ENCODE measurements at regions not wholly inside any gene's neighbourhood (a gene's known extent, or its start where the extent isn't known, plus 50 kb on each side); places are given as distances from the start of the nearest gene placed in this dataset.
"Not testable (repeated sequence)": the region's sequence is repeated elsewhere in the genome, so short reads cannot be mapped to it uniquely, and the experiment has no call there.

DNA sequence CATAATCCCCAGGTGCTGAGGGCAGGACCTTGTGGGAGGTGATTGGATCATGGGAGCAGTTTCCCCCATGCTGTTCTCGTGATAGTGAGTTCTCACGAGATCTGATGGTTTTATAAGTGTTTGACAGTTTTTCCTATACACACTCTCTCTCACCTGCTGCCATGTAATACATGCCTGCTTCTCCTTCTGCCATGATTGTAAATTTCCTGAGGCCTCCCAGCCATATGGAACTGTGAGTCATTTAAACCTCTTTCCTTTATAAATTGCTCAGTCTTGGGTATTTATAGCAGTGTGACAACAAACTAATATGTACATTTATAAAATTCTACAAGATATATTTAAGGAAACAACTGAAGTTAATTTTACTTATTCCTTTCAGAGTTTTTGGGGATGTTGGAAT is 170.8 kb upstream of the BET1 start:
- DNase-seq (ENCODE audit: low read depth), result no peak

DNA sequence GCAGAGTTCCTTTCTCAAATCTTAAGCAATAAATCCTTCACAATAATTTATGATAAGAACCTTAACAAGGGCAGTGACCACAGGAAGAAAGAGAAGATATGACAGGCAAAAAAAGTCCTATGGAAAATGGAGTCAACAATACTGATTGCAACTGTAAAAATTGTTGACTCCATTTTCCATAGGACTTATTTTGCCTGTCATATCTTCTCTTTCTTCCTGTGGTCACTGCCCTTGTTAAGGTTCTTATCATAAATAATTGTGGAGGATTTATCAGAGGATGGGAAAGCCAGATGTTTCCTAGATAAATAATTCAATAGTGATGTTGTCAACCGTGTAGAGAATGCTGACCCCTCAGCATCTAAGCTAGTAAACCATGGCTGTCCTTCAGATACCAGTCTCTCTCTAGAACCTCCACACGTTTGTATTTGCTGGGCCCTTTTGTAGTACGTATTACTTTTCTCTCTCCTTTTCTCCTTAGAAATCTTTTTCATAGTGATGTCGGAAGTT is 172.6 kb upstream of the BET1 start:
- DNase-seq (ENCODE audit: low read depth), result no peak

DNA sequence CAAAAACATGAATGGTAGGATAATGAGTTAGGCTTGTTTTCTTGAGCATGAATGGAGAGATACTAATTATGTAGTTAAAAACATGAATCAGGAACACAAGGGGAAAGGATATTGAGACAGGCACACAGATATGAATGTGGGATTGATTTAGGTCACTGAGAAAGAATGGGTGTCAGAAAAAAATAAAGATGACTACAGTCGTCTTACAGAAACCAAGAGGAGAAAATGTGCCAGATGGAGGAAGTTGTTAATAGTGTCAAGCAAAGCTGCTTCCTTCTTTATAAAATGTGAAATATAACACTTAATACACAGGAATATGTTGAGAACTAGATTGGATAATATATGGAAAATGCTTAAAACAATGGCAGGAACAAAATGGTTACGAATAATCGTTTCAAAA is 173.3 kb upstream of the BET1 start:
- no peak for DNase-seq (ENCODE audit: low read depth)

DNA sequence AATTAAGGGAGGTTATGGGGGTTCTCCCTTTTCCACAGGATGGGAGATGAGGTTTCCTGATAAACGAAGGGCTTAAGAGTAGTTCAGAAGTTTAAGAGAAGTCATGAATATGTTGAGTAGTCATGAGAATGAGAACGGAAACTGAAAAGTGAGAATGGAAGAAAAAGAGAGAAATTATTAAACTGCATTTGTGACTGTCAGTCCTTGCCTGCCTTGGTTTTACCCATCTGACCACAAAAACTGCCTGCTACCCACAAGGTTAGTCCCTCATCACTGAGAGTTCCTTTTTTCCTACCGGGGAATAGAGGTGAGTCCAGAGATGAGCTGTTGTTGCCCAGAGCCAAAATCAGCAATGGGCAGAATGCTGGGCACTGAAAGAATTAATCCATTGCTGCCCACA is 174.1 kb upstream of the BET1 start:
- DNase-seq (ENCODE audit: low read depth), result no peak

DNA sequence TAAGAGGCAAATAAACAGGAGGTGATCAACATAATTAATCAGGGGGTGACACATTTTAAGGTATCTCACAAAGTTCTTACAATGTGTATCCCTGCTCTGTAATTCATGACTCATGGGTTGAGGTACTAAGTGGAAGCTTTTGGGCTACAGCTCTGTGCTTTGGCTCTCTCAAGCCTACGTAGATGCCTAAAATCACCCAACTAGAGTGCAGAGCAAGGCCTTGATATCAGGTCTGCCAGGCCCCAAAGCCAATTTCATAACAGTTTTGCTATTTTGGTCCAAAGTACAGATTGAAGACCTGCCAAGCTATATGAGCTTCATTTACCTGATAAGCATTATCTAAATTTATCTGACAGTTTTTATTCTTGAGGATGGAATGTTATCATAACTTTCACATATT is 175.3 kb upstream of the BET1 start:
- no peak for DNase-seq (ENCODE audit: low read depth)

DNA sequence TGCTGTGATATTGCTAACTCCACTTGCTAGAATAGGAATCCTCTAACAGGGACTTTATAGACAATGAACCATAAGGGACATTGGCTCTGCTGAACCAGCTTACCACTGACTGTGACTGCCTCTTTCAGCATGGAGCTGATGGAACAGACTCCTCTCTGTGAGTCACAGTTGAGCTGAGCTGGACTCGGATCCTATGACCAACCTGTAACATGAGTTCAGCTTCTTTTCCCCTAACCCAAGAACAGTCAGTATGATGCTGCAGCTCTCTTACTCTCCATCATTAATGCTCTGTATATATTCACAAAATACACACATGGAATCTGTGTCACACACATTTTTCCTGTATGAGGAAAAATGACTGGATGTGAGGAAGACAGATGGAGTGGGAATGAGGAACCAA is 177.9 kb upstream of the BET1 start:
- DNase-seq (ENCODE audit: low read depth), result peak; percentile 86

DNA sequence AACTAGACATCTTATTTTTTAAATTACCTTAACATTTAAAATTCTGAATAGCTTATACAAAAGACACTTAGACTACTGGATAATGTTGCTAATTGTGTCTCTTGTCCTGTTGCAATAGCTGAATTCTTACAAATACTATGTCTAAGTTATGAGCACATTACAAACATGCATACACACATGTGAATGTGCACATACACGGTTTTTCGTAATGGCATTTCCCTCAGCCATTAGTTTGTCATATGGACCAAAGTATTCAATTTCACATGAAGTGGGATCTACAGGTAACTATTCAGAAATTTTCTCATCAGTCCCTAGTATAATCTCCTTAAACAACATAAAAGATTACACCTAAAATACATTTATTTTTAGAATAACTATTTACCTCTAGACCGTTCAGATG is 178.6 kb upstream of the BET1 start:
- DNase-seq (ENCODE audit: low read depth), result no peak

DNA sequence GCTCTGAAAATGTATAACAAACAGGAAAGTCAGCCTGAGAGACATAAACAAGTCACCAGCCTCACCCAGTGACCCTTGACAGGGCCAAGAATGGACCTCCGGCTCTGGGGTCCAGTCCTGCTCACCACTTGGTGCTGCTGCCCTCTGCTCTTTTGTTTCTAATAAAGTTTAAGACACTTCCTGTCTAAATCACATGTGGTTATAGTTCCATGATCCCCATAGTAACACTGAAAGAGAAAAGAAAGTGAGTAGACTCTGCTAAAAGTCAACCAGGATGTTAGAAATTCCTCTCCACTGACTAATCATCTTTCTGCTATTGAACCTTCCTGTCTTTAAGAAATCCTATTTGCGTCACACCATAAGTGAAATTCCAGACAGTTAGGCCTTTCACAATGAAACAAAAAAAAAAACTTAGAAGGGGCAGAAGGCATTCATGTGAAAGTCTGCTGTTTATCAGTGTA is 179.2 kb upstream of the BET1 start:
- DNase-seq (ENCODE audit: low read depth), result peak; percentile 99

DNA sequence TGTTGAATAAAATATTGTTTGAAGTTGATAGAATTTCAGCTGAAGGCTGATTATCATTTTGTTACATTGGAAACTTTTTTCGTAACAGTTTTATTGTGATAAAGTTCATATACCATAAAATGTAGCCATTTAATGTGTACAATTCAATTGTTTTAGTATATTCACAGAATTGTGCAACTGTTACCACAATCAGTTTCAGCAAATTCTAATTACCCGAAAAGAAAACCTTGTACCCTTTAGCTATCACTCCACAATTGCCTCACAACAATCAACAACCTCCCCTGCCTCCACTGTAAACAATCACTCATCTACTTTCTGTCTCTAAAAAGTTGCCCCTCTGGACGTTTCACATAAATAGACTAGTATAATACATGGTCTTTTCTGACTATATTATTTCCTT is 179.7 kb upstream of the BET1 start:
- DNase-seq (ENCODE audit: low read depth), result no peak

DNA sequence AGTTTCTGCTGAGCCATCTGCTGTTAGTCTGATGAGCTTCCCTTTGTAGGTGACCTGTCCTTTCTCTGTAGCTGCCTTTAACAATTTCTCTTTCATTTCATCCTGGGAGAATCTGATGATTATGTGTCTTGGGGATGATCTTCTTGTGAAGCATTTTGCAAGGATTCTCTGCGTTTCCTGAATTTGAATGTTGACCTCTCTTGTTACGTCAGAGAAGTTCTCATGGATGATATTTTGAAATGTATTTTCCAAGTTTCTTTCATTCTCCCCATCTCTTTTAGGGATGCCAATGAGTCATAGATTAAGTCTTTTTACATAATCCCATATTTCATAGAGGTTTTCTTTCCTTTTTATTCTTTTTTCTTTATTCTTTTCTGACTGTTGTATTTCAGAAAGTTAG is 184.2 kb upstream of the BET1 start:
- no peak for DNase-seq (ENCODE audit: low read depth)

DNA sequence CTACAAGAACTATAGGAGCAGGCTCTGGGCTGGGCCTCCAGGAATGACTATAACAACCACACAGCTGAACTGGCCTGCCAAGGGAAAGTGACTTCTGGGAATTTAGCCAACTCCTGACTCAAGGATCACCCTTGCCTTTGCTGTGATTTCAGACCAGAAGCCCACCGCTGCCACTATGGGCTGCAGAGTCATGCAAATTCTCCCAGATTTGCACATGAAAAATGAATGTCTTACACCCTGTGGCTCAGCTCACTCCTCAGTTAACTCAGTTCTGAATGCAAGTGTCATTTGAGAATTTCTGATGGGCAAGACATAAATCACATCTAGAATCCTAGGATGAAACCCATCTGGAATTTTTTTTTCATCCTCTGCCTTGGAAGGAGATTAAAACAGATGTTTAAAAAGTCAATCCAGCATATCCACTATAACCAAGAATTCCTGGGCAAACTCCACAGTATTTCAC is 186.5 kb upstream of the BET1 start:
- peak; percentile 89 for DNase-seq (ENCODE audit: low read depth)

DNA sequence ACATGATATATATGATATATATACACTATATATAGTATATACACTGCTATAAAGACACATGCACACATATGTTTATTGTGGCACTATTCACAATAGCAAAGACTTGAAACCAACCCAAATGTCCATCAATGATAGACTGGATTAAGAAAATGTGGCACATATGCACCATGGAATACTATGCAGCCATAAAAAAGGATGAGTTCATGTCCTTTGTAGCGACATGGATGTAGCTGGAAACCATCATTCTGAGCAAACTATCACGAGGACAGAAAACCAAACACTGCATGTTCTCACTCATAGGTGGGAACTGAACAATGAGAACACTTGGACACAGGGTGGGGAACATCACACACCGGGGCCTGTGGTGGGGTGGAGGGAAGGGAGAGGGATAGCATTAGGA is 190.3 kb upstream of the BET1 start:
- not testable (repeated sequence) for DNase-seq (ENCODE audit: low read depth)

DNA sequence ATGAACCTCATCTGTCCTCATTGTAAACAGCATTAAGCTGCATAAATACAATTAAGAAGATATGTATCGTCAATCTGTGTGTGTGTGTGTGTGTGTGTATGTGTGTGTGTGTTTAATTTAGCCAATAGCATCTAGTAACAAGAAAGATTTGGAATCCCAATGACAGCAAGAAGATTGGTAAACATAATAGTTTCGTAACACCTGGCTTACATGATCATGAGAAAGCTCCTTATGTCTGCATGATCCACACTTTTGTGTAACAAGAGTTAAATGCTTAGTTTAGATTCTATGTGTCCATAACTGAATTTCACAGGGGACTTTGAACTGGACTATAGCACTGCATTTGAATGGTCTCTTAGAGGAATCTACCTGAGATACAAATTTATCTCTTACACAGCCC is 191.0 kb upstream of the BET1 start:
- no peak for DNase-seq (ENCODE audit: low read depth)

DNA sequence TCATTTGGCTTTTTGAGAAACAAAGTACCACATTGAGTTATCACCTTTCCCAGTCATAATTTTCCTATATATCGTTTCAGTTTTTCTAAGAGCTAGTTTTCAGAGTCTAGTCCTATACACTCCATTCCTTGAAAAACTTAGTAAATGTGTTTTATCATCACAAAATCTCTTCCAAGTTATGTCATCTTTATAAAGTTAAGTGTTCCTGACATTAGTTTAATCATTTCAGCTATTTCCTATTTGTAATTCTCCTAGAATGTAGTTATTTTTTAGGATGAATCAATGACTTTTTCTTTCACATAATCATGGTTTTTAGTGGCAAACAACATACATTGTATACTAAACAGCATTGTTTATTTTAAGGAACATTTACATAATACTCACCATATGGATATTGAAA is 191.7 kb upstream of the BET1 start:
- DNase-seq (ENCODE audit: low read depth), result no peak

DNA sequence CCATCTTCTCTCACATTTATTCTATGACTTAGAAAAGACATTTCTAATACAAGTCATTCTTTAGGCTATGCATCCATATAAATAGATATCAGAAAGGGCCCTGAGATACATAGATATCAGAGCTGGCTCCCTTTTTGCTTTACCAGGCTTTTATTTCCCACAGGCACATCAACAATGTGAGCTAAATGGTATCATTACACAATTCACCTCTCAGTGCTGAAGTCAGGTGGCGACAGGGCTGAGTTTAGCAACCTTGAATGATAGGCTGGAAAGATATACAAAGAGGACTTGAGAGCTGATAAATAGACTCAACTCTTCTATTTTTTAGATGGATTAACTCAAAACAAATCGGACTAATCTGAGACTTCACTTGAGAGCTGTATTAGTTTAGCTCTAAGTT is 189.2 kb upstream of the COL1A2 start:
- no peak for DNase-seq (ENCODE audit: low read depth)

DNA sequence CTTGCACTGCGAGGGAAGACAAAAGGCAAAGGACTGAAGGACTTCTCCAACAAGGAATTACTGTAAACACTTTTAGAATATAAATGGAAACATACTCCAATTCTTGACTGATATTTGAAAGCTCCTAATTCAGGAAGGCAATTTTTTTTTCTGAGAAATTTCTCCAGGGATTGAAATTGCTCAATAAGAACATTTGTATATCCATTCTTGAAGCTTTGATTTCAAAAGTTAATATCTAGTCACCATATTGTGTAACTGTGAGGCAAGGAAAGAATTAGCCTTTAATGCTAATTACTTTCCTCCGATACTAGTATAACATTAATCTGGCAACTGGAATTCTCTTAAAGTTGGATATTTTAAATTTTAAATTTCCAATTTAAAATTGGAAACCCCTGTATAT is 188.4 kb upstream of the COL1A2 start:
- DNase-seq (ENCODE audit: low read depth), result no peak

DNA sequence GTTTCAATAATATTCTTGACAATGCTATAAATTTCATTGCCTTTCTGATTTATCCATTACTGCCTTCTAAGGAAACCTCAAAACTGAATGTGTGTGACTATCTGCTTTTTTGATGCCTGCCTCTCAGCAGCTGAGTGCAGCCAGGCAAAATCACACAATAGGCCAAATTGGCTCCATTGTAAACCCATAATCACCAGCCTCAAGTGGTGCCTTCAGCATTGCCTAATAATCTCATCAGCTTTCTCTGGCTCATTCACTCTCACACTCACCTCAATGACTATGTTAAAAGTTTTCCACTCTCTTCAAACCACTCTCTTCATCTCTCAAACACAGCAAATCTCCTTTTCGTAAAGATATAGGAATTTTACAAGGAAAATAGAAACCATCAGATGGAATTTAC is 182.5 kb upstream of the COL1A2 start:
- no peak for DNase-seq (ENCODE audit: low read depth)

DNA sequence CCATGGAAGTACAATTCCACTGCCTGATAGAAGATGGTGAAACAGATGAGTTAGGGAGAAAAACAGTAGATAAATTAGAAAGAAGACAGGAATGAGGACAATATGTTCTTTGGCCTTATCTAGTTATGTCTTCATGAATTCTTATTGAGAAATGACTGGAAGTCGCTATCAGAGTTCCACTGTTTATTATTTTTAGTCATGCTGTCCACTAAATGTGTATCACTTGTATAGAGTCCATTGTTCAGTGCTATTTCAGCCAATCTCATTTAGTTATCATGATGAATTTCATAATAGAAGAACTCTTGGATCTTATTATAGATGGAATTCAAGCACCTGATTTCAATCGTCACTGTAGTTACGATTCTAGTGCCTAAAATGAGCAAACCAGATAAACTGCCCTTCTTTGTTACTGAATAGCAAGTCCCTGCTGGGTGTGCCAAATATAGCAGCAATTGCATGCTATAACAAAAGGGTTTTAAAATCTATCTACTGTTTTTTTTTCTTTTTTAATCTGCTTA is 177.7 kb upstream of the COL1A2 start:
- DNase-seq (ENCODE audit: low read depth), result no peak

DNA sequence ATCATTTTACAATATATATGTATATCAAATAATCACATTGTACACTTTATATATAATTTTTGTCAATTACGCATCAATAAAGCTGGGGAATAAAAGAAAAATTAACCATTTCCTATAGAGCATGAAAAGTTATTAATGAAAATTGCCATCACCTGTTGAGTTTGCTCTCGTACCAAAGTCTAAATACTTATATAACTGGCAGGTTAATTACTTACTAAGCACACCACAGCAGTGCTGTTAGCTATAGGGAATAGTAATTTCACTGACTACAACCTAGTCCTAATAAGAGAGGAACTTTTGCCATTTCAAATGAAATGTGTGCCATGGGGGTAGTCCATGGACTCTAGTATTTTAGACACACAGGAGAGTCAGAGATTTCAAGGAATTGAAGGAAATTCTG is 176.9 kb upstream of the COL1A2 start:
- DNase-seq (ENCODE audit: low read depth), result no peak

DNA sequence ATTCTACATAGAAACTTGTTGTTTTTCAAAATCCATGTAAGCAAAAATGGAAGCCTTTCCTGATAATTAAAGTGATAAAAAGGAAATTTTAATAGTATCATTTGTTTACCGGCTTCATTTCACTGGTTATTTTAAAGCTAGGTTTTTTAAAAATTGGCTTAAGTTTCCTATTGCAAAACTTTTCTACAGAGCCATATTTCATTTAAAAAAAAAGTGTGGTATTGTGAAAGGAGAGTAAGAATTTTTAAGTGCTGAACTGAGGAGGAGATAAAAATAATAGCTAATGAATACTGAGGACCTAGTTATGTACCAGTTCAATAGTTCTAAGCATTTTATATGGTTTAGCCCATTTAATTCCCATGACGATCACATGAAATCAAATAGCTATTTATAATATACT is 172.2 kb upstream of the COL1A2 start:
- no peak for DNase-seq (ENCODE audit: low read depth)

DNA sequence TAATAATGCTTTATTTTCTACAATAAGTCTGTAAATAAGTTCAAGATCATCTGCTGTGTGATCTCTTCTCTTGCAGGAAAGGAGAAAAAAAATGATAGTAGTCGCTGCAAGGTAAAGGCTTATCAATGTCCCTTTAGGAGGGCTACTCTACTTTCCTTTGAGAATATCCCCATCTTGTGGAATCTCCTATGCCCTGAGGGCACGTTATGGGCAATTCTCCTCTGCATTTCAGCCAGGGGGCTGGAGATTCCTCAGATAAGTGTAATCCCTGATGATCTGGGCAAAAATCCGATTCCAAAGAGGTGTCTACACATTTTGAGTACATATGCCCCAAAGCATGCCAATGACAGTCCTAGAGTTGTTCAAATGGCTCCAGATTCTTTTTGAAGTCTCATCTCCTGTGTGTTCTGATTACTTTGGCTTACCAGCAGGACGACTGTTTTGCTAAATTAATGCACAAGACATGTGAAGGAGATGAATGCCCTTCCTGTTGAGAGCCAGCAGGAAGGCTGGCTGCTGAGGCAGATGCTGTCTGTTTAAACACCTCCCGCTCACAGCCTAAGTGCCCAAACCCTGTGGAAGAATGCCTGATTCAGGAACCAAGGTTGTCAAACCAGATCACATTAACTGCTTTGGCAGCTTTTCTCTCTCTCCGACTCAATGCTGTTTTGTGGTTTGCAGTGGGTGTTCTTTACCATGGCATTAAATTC is 171.2 kb upstream of the COL1A2 start:
- DNase-seq (ENCODE audit: low read depth), result no peak

DNA sequence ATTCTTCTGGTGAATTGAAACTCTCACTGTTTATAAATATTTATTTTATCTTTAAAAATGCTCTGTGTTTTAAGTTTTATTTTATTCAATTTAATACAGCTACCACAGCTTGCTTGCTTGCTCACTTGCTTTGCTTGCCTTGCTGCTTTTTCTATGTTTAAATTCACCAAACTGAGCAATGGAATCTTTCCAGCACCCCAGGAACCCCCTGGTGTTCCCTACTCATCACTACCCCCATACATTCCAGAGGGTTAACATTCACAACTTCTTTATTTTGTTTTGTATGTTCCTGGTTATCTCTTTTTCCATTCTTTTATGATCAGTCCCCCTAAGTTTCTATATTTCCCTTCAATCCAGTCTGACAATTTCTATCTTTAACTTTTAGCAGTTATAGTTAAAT is 166.5 kb upstream of the COL1A2 start:
- DNase-seq (ENCODE audit: low read depth), result no peak

DNA sequence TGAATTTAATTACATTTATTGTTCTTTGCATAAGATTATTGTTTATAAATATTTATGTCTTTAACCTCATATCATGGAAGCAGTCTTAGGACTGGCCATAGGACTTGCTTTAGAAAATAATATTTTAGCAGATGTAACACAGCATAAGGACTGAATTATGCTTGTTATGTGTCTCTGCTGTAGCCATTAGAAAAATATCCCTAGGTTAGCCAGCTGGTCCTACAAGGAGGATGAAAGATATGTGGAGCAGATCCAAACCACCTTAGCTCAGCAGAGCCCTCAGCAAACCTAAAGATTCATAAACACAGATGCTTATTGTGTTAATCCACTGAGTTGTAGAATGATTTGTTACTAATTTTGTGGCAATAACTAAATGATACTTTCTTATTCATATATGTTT is 166.0 kb upstream of the COL1A2 start:
- DNase-seq (ENCODE audit: low read depth), result no peak

DNA sequence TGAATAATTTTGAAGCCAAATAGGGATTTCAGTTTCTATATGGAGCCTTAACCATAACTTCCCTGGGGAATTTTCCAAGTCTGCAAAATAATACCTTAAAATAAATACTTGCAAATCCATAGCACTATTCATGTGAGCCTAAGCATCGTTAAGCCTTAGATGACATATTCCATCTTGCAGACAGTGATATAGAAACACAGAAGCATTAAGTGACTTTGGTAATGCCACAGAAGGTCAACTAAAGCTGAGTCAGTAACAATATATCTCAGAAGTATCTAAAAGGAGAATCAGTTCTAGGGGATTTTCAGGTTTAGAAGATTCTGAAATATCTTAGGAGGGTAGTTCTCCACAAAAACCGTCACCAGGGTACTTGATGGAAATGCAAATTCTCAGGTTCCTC is 163.4 kb upstream of the COL1A2 start:
- DNase-seq (ENCODE audit: low read depth), result no peak

Measured in non-pigmented ciliary epithelial cell (primary cell).